ENCODE measurements at regions not wholly inside any gene's neighbourhood (a gene's known extent, or its start where the extent isn't known, plus 50 kb on each side); places are given as distances from the start of the nearest gene placed in this dataset.

DNA sequence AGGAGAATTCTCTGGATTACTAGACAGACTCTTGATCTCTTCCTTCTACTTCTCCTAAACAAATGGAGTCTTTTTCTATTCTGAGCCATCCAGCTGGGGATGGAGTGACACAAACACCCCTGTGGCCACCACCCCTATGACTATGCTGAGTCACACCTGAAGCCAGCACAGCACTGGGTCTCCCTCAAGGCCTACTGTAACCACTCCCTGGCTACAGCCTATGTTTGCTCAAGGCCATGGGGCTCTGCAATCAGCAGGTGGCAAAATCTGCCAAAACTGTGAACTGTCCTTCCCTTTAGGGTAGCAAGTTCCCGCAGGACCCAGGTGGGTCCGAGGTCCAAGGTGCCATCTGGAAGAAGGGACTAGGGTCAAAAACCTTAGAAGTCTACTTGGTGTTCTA lies 132.3 kb downstream of the TINAG start:
- H3K4me3 ChIP-seq (ENCODE audit: low read length), result no peak overlapping the region
- no peak for DNase-seq (ENCODE audit: low read depth, low spot score)

DNA sequence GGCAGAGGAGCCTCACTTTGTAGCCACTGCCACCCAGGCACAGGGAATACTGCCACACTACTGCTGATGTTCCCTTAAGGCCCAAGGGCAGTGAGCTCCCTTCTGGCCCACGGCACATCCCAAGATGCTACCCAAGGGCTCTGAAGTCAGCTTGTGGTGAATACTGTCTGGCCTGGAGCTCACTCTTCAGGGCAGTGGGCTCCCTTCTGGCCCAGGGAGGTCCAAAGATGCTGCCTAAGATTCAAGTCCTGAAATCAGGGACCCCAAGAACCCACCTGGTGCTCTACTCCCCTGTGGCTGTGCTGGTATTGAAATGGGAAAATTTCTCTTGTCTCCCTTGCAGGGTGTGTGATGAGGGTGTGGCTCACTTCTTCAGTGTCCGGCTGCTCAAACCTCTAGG lies 132.8 kb downstream of the TINAG start:
- no peak overlapping the region for H3K4me3 ChIP-seq (ENCODE audit: low read length)
- no peak for DNase-seq (ENCODE audit: low read depth, low spot score)

DNA sequence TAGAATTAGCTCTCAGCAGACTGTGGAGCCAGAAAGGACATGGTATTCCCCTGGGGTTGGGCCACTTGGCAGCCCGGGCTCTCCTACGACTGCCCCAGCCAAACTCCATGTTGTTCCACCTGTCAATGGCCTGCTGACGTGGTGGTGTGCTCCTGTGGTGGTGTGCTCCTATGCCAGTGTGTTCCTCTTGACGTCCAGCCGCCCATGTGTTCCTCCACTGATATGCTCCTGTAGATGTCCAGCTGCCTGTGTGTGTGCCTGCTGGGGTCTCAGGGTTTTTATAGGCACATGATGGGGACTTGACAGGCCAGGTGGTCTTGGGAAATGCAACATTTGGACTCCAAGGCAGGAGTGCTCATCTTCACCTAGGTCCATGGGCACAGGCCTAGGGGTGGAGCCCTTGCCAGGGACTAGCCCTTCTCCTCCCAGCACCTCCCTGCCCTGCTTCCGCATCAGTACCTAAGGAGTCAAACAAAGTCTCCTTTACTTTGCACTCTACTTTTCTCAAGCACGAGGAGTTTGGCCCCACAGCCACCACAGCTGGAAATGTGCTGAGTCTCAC lies 133.5 kb downstream of the TINAG start:
- no peak for DNase-seq (ENCODE audit: low read depth, low spot score)
- no peak overlapping the region for H3K4me3 ChIP-seq (ENCODE audit: low read length)

DNA sequence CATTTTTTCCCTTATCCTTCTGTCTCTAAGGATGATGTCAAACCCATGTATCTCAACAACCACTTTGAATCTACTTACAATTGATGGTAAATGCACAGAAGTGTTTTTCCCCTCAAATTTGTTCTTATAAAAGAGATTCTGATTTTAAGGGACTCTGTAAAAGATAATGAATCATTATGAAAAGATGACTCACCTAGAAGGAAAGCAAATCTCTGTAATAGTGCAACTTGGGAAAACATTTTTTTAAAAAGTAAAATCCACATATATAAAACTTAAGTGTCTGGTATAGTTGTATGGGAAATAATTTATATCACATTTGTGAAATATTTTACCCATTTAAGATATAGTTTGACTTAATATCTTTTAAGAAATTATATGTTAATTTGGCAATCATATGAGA lies 137.0 kb downstream of the TINAG start:
- DNase-seq (ENCODE audit: low read depth, low spot score), result no peak

GRCh38 chr6:54448617-54449016 lies 140.4 kb downstream of the TINAG start:
- DNase-seq (ENCODE audit: low read depth, low spot score), result no peak
- no peak overlapping the region for H3K4me3 ChIP-seq (ENCODE audit: low read length)

More for the DNA sequence above, 137.0 kb downstream of the TINAG start:
- H3K4me3 ChIP-seq (ENCODE audit: low read length), result no peak overlapping the region

DNA sequence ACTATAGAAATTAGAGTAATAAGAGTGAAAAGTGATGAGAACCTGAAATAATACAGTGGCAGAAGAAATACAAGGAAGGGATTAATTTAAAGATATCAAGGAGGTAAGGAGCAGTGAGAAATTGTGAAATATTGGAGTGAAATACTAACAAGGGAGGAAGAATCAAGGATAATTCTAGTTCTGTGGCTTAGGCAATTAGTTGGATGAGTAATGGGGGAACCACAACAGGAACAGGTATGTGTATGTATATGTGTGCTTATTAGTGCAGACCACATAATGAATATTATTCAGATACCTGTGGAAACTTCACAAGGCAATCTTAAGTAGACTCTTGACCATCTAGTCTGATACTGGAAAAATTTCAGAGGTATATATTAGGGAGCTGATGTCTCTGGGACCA lies 143.3 kb downstream of the TINAG start:
- no peak for DNase-seq (ENCODE audit: low read depth, low spot score)
- no peak overlapping the region for H3K4me3 ChIP-seq (ENCODE audit: low read length)

- H3K4me3 ChIP-seq (ENCODE audit: low read length), result no peak overlapping the region
- DNase-seq (ENCODE audit: low read depth, low spot score), result no peak
These were observed 155.2 kb downstream of the TINAG start for GRCh38 chr6:54463354-54464024.

DNA sequence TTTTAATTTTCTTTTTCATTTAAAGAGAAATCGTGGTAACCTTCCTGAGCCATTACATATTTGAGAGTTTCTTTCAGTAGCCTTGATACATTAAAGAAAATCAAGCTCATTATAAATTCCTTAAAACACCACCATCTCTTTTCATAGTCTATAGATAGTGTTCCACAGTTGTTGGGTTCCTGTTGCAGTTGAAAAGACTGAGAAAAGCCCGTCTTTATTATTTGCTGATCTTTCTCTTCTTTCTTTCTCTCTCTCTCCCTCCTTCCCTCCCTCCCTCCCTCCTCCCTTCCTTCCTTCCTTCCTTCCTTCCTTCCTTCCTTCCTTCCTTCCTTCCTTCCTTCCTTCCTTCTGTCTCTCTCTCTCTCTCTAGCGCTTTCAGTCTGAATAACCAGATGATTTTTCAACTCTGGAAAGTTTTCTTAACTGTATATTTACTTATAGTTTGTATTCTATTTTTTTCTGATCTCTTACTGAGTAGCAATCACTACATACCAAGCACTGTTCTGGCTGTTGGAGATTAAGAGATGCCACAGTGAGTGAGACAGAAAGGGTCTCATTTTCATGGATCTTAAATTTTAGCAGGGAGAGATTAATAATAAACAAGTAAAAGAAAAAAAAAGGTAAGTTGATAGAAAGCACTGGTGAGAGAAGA lies 157.5 kb downstream of the TINAG start:
- DNase-seq (ENCODE audit: low read depth, low spot score), result no peak

DNA sequence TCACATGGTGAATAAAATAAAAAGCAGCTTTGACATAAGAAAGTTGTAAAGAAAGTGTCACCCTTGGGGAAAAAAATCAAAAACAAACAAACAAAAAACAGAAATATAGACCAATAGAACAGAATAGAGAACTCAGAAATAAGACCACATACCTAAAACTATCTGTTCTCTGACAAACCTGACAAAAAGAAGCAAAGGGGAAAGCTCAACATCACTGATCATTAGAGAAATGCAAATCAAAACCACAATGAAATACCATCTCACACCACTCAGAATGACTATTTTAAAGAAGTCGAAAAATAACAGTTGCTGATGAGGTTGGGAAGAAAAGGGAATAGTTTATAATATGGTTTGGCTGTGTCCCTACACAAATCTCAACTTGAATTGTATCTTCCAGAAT lies 159.1 kb downstream of the TINAG start:
- no peak overlapping the region for H3K4me3 ChIP-seq (ENCODE audit: low read length)
- no peak for DNase-seq (ENCODE audit: low read depth, low spot score)

More for the DNA sequence above, 157.5 kb downstream of the TINAG start:
- H3K4me3 ChIP-seq (ENCODE audit: low read length), result no peak overlapping the region

GRCh38 chr6:54473328-54473727 lies 165.1 kb downstream of the TINAG start:
- no peak overlapping the region for H3K4me3 ChIP-seq (ENCODE audit: low read length)

GRCh38 chr6:54474898-54475297 lies 166.7 kb downstream of the TINAG start:
- no peak for DNase-seq (ENCODE audit: low read depth, low spot score)
- no peak overlapping the region for H3K4me3 ChIP-seq (ENCODE audit: low read length)

More at GRCh38 chr6:54473328-54473727, 165.1 kb downstream of the TINAG start:
- no peak for DNase-seq (ENCODE audit: low read depth, low spot score)

GRCh38 chr6:54481091-54481490 lies 172.8 kb downstream of the TINAG start:
- no peak overlapping the region for H3K4me3 ChIP-seq (ENCODE audit: low read length)
- DNase-seq (ENCODE audit: low read depth, low spot score), result no peak

DNA sequence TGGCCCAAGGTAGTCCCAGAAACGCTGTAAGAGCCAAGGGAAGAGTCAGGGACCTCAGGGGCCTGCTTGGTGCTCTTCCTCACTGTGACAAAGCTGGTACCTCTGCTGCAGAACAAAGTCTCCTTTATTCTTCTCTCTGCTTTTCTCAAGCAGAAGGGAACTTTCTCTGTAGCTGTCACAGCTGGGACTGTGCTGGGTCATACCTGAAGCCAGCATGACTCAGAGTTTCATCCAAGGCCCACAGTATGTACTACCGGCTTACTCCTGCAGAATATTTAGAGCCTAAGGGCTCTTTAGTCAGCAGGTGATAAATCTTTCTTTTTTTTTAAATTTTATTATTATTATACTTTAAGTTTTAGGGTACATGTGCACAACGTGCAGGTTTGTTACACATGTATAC lies 183.2 kb downstream of the TINAG start:
- no peak for DNase-seq (ENCODE audit: low read depth, low spot score)
- H3K4me3 ChIP-seq (ENCODE audit: low read length), result no peak overlapping the region

DNA sequence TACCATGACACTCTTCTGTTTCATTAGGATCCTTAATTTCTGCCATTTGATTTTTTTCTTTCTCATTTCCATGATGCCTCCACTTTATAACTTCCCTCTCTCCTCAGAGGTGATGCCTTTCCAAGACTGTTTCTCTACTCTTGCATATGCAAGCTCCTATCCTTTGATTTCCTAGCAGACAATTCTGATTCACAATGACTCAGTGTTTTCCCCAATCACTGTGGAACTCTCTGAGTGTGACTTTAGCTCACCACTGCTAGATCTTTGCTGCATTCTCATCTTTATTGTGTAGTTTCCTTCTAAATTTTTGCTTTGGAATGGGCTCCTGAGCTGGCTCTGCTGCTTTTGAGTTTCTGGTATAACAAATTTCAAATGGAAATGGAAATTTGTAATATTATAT lies 184.9 kb downstream of the TINAG start:
- no peak for DNase-seq (ENCODE audit: low read depth, low spot score)

GRCh38 chr6:54503144-54503543 lies 194.9 kb downstream of the TINAG start:
- no peak for DNase-seq (ENCODE audit: low read depth, low spot score)
- no peak overlapping the region for H3K4me3 ChIP-seq (ENCODE audit: low read length)

More for the DNA sequence above, 184.9 kb downstream of the TINAG start:
- no peak overlapping the region for H3K4me3 ChIP-seq (ENCODE audit: low read length)

GRCh38 chr6:54515013-54515412 lies 206.8 kb downstream of the TINAG start:
- H3K4me3 ChIP-seq (ENCODE audit: low read length), result no peak overlapping the region
- no peak for DNase-seq (ENCODE audit: low read depth, low spot score)

GRCh38 chr6:54515713-54516112 lies 207.5 kb downstream of the TINAG start:
- no peak for DNase-seq (ENCODE audit: low read depth, low spot score)
- no peak overlapping the region for H3K4me3 ChIP-seq (ENCODE audit: low read length)

GRCh38 chr6:54516321-54516720 lies 208.1 kb downstream of the TINAG start:
- H3K4me3 ChIP-seq (ENCODE audit: low read length), result no peak overlapping the region

DNA sequence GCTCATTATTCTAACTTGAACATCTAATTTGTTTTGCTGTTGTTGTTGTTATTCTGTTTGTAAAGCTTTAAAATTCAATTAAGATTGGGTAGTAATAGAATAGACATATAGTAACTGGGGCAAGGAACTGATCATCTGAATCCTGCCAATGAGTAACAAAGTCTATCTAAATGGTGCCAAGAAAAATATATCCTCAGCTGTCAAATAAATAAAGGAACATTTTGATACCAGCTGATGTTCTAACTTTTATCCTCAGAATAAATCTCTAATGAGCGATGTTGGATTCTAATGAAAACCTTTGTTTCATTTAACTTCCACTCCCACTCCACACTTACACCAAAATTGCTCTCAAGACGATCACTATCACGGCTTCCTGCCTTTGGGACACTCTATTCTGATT lies 210.9 kb downstream of the TINAG start:
- H3K4me3 ChIP-seq (ENCODE audit: low read length), result no peak overlapping the region
- DNase-seq (ENCODE audit: low read depth, low spot score), result no peak

More at GRCh38 chr6:54516321-54516720, 208.1 kb downstream of the TINAG start:
- no peak for DNase-seq (ENCODE audit: low read depth, low spot score)

DNA sequence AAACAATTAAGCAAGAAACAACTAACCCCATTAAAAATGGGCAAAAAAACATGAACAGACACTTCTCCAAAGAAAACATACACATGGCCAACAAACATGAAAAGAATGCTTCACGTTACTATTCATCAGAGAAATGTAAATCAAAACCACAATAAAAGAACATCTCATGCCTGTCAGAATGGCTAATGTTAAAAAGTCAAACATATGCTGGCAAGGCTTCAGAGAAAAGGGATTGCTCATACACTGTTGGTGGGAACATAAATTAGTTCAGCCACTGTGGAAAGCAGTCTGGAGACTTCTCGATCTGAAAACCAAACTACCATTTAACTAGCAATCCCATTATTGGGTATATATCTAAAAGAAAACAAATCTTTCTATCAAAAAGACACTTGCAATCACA lies 217.5 kb downstream of the TINAG start:
- no peak for DNase-seq (ENCODE audit: low read depth, low spot score)

DNA sequence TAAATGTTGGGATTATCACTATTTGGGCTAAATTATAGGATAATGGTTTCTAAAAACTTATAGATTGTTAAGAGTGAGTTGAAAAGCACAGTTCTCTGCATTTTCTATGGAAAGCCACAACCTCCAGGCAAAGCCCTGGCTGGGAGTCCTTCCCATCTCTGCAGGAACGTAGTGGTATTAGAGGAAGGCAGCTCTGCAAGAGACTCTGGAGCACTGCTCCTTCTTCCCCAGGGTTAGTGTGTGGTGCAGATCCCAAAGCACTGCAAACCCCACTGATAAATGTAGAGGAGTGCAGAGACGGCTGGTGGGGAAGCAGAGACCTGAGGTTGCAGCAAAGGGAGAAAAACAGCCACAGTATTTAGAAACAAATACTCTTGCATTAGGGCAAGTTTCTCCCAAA lies 225.3 kb downstream of the TINAG start:
- H3K4me3 ChIP-seq (ENCODE audit: low read length), result no peak overlapping the region
- no peak for DNase-seq (ENCODE audit: low read depth, low spot score)

More for the DNA sequence above, 217.5 kb downstream of the TINAG start:
- no peak overlapping the region for H3K4me3 ChIP-seq (ENCODE audit: low read length)

Data from Jurkat, Clone E6-1 (cell line).